NCI-H226 (cell line): ENCODE measurements at regions not wholly inside any gene's neighbourhood (a gene's known extent, or its start where the extent isn't known, plus 50 kb on each side); places are given as distances from the start of the nearest gene placed in this dataset.
A peak's percentile ranks its signal among the peaks of the same experiment; 100 is the strongest.

Source experiments
- DNase-seq: peaks from one replicate; pipeline ENCODE4 v3.0.0-alpha.2; 2015

GRCh38 chr12:60148109-60148508 lies 552.3 kb downstream of the SLC16A7 start:
- DNase-seq: peak; percentile 94

DNA sequence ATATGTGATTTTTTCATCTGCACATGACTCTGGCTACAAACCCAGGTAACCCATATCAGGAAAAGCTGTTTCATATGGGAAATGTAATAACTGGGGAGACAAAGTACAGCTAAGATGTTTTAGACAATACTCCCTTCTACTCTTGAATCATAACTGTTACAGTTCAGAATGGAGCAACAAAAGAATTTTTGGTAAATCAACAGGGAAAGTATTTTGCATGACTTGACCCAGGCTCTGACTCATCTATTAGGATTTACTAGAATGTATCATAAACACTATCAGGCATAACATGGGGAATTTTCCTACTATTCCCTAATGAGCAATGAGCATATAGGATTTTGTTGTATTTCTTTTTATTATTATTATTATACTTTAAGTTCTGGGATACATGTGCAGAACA lies 553.0 kb downstream of the SLC16A7 start:
- peak; percentile 94 for DNase-seq

GRCh38 chr12:60152756-60153155 lies 556.9 kb downstream of the SLC16A7 start:
- no peak for DNase-seq

- no peak for DNase-seq
Observed at GRCh38 chr12:60159761-60160160, 563.9 kb downstream of the SLC16A7 start.

DNA sequence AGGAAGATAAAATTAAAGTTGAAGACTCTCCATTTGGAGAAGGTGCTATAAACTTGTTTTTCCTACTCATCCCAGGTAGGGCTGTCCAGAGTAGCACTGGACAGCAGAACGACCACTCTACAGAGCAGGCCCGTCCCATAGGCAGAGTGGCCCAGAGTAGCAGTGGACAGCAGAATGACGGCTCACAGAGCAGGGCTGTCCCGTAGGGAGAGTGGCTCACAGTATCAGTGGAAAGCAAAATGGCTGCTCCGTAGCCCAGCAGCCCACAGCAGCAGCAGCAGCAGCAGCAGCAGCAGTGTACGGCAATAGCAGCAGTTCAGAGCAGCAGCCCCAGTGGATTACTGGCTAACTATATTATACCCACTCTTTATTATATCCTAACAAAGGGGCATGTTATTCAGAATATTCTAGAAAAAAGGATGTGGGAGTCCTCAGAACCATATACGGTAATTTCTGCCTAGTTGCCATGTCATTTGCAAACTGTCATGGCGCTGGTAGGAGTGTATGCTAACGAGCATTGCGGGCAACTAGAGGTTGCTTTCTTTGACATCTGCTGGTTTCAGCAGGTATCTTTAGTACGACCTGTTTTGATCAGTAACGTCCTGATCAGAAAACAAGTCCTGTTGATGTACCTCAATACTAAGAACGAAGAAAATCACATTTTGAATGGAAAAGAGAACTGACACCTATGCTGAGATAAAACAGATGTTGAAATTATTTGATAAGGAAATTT lies 567.3 kb downstream of the SLC16A7 start:
- DNase-seq: no peak

DNA sequence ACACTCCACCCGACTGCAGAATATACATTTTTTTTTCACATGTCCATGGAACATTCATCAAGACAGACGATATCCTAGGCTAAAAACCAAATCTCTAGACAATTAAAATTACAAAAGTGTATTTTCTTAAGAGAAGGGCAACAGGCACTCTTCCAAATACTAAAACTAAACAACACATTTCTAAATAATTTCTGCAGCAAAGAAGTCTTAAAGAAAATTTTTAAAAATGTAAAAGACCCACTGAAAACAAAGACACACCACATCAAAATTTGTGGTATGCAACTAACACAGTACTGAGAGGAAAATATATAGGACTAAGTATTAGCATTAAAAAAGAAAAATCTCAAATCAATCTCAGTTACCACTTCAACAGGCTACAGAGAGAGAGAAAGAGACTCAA lies 570.0 kb downstream of the SLC16A7 start:
- DNase-seq: no peak

- no peak for DNase-seq
Observed at GRCh38 chr12:60168441-60168840, 572.6 kb downstream of the SLC16A7 start.

DNA sequence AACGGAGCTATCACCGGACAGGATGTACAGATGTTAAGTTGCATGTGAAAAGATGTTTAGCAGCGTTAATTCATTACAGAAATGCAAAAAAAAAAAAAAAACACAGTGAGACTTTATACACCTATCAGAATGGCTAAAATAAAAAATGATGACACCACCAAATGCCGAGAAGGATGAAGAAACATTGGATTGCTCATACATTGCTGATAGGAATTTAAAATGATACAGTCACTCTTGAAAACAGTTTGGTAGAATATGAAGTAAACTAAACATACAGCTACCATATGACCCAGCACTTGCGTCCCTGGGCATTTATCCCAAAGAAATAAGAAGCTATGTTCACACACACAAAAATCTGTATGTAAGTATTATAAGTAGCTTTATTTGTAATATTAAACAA lies 574.1 kb downstream of the SLC16A7 start:
- DNase-seq: peak; percentile 62

GRCh38 chr12:60172266-60173211 lies 576.7 kb downstream of the SLC16A7 start:
- DNase-seq: peak; percentile 59

DNA sequence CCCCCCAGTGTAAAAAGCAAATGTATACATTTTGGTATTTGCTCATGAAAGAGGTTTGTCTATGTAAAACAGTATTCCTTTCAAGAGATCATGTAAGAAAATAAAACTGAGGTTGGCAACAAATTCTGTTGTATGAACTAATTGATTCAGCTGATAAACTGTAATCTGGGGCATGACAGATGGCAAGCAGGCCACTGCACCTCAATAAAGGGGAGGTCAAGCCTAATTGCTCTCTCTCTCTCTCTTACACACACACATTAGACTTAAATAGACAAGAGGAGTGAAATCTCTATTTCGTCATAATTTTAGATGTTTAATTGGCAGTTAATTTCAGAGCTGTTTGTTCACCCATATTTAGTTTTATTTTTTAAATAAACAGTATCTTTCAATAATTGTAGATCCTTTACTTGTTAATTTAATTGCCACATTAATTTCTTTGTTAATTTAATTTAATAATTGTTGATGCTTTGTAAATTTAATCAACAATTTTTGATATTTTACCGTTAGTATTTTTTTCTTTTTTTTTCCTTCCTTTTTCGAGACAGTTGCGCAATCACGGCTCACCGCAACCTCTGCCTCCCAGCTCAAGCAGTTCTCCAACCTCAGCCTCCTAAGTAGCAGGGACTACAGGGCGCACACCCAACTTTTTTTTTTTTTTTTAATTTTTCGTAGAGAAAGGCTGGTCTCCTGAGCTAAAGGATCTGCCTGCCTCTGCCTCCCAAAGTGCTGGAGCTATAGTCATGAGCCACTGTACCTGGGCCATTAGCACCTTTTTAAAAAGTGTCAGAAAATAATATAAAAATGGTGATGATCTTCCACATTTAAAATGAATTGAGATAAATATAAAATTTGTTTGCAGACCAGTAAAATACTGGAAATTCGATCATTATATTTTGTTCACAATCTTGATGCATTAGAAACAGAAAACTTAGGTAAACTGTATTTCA lies 577.7 kb downstream of the SLC16A7 start:
- no peak for DNase-seq

DNA sequence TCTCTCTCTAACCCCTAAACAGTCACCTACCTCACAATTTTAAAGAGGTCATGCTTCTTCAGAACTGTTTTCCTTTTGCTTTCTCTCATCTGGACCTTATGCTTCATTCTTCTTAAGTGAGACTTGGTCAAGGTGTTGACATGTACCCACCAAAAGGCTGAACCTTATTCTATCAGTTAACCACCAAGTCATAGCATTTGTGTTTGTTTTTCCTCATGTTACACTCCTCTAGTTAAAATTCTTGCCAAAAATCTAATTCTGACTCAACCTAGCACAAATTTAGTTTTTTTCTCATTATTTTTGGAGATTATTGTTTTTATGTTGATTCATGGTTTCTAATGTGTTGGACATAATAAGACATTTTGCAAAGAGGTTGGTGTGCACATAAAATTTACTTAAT lies 578.6 kb downstream of the SLC16A7 start:
- DNase-seq: no peak

- DNase-seq: no peak
Observed at GRCh38 chr12:60174941-60175340, 579.1 kb downstream of the SLC16A7 start.

DNA sequence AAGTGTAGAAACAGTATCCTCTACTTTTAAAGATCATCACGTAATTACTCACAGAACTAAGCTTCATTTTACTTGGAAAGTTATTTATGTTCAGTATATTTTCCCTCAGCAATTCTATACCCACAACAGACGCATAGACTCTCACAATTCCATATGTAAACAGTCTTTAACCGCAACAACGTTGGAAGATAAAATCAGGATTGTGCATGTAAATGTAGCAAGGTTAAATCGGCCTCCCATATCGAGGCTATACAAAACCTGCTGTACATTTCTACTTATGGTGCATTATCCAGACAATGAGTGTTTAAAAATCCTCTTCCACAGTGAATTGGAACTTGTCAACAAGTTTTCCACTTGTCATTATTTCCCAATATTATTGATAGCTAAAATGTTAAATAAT lies 581.1 kb downstream of the SLC16A7 start:
- no peak for DNase-seq

- DNase-seq: no peak
Observed at GRCh38 chr12:60180298-60180697, 584.5 kb downstream of the SLC16A7 start.

- no peak for DNase-seq
Observed at GRCh38 chr12:60182354-60182753, 586.5 kb downstream of the SLC16A7 start.

GRCh38 chr12:60184096-60184495 lies 588.3 kb downstream of the SLC16A7 start:
- no peak for DNase-seq

DNA sequence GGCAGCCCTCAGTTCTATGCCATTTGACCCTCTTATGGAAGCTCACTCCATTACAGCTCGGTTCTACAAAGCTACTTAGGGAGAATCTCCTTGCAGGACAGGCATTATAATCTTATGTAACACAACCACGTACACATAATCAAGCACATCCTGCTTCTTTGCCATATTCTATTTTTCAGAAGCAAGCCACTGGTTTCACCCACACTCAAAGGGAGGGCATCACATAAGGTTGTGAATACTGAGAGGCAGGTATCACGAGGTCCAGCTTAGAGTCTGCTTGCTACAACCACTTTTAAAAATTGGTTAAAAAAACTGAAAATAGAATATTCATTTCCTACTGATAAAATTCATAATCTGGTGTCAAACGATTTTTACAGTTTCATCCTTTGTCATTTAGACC lies 589.2 kb downstream of the SLC16A7 start:
- DNase-seq: no peak

- no peak for DNase-seq
Observed at GRCh38 chr12:60191271-60191670, 595.4 kb downstream of the SLC16A7 start.

DNA sequence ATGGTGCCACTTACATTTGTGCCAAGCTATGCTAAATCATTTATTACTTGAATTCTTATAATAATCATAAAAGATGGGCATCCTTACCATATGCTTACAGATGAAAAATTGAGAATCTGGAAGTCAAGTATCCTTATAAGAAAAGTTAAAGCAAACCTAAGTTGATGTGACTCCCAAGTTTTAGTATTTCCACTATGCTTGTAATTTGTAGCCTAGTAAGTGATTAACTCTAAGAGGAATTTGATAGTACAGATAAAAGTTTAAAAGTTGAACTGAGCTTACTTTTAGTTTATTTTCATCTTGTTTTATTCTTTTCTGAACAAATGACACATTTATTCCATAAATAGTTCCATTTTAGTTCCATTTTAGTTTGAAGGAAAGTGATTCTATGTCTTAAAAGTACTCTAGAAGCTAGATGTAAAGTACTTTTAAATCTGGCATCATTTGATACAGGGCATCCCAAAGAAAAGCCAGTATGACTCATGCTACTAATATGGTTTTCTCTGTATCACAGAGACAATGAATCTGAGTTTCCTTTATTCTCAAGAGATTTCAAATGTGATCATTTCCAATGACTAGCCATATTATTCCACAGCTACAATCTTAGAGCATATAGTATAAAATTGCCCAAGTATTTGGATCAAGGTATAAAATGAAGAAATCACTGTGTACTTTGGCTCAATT lies 596.0 kb downstream of the SLC16A7 start:
- peak; percentile 77 for DNase-seq

- peak; percentile 68 for DNase-seq
Observed at GRCh38 chr12:60194678-60195077, 598.8 kb downstream of the SLC16A7 start.

DNA sequence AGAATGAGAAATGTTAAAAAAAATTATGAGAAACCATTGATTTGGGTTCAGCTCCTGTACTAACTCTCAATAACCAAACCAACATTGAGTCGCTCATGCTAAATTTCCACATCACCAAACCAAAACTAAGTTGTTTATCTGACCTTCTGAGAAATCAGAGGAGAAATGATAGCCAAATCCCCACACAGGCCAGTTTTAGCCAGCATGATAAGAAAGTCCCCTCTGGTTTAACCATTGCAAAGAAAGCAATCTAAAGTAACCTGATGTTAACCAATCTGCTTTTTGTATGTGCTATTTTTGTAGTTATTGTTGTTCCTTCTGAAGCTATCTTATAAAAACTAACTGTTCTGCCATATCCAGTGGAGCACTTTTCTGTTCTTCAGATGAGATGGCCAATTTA lies 599.7 kb downstream of the SLC16A7 start:
- DNase-seq: no peak

DNA sequence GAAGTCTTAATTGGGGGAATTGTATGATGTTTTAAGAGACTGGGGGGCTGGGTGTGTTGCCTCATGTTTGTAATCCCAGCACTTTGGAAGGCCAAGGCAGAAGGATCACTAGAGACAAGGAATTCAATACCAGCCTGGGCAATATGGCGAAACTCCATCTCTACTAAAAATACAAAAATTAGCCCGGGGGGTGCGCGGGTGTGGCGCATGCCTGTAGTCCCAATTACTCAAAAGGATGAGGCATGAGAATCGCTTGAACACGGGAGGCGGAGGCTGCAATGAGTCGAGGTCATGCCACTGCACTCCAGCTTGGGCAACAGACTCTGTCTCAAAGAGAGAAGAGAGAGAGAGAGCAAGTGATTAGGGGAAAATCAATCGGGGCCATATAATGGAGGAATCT lies 600.5 kb downstream of the SLC16A7 start:
- DNase-seq: no peak
